ENCODE measurements at regions not wholly inside any gene's neighbourhood (a gene's known extent, or its start where the extent isn't known, plus 50 kb on each side); places are given as distances from the start of the nearest gene placed in this dataset.

DNA sequence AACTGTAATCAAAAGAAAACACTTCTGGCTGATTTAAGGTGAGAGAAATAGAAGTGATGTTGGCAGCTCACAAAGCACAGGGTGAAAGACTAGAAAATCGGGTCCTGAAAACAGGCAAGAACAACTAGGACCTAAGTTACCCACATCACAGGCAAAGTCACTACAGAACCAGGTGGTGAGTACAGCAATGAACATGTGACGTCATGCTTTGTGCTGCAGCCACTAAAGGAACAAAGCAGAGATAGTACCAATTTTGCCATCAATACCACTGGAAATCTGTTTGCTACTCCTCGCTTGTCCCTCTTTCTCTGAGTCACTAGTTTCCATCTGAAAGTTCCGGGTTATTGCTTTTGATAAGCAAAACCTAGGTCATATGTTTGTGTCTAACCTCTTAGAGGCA lies 326.7 kb downstream of the GABRB2 start:
- TF ChIP-seq, protein P1, sequence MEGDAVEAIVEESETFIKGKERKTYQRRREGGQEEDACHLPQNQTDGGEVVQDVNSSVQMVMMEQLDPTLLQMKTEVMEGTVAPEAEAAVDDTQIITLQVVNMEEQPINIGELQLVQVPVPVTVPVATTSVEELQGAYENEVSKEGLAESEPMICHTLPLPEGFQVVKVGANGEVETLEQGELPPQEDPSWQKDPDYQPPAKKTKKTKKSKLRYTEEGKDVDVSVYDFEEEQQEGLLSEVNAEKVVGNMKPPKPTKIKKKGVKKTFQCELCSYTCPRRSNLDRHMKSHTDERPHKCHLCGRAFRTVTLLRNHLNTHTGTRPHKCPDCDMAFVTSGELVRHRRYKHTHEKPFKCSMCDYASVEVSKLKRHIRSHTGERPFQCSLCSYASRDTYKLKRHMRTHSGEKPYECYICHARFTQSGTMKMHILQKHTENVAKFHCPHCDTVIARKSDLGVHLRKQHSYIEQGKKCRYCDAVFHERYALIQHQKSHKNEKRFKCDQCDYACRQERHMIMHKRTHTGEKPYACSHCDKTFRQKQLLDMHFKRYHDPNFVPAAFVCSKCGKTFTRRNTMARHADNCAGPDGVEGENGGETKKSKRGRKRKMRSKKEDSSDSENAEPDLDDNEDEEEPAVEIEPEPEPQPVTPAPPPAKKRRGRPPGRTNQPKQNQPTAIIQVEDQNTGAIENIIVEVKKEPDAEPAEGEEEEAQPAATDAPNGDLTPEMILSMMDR (IDR thresholded peaks at IDR 0.05; ENCODE audit: poor library complexity), result no peak
- TF ChIP-seq EZH2 (IDR thresholded peaks at IDR 0.05; ENCODE audit: borderline replicate concordance) (no peak), EZH2phosphoT487 (IDR thresholded peaks at IDR 0.05; ENCODE audit: low read depth, severe bottlenecking, unreplicated experiment) (no peak)
